Psoas muscle (tissue), 7 donors: ENCODE measurements at regions not wholly inside any gene's neighbourhood (a gene's known extent, or its start where the extent isn't known, plus 50 kb on each side); places are given as distances from the start of the nearest gene placed in this dataset.
"Not testable (repeated sequence)": the region's sequence is repeated elsewhere in the genome, so short reads cannot be mapped to it uniquely, and the experiment has no call there.

Experiments
- ATAC-seq, 4 donors: fragments of 200-7000 bp; cut with Tn5 transposase; one replicate each; pipeline ENCODE4 v1.9.1; 2020; ENCODE audit warnings: moderate library complexity in 3 of 4, mild to moderate bottlenecking in 2 of 4
- DNase-seq, 2 donors: peaks; one replicate each; pipeline ENCODE4 v3.0.0-alpha.2; 2020
- H3K27ac ChIP-seq: fragments of 200-600 bp; one replicate; pipeline ENCODE4 v1.8.0; 2022
- H3K27me3 ChIP-seq, 3 donors: fragments of 200-600 bp in 1 of 3; one replicate each; pipeline versions ENCODE4 v1.6.1 to v1.8.0; 2013 to 2022; ENCODE audit warnings: low read length in 2 of 3, mild to moderate bottlenecking in 2 of 3, moderate library complexity in 1 of 3; ENCODE audit not compliant: insufficient read depth in 3 of 3
- H3K36me3 ChIP-seq, 2 donors: fragments of 200-600 bp in 1 of 2; one replicate each; pipeline versions ENCODE4 v1.6.1 to v1.8.0; 2013 to 2022; ENCODE audit warnings: low read depth in 1 of 2, mild to moderate bottlenecking in 1 of 2, moderate library complexity in 1 of 2; ENCODE audit not compliant: insufficient read depth in 1 of 2
- H3K4me1 ChIP-seq: fragments of 200-600 bp; one replicate; pipeline ENCODE4 v1.8.0; 2022
- H3K4me3 ChIP-seq: fragments of 200-600 bp; one replicate; pipeline ENCODE4 v1.8.0; 2022; ENCODE audit warnings: mild to moderate bottlenecking
- H3K9me3 ChIP-seq: fragments of 200-600 bp; one replicate; pipeline ENCODE4 v1.8.0; 2022
- CTCF ChIP-seq: fragments of 200-600 bp; IDR thresholded peaks from one replicate; pipeline ENCODE4 v1.8.0; 2022; ENCODE audit warnings: antibody characterized with exemption
- WGBS, 3 donors: extraction: QIAGEN DNeasy Blood & Tissue Kit; methylation state at CpG; one replicate each; pipeline versions ENCODE4 v1.1.6 to v1.1.7; 2013; 5-methylcytosine and 5-hydroxymethylcytosine counted together
- intact Hi-C, 2 donors: fragments of 100-400 bp; cut with DNase I; formaldehyde crosslinking; loops; one replicate each; pipeline versions ENCODE4 v1.11.0 to v1.14.2; 2022
- donor health status: healthy with polysubstance abuse.
- donor health status: DM: no; HTN: no; CAD: no; lungs with moderate emphysema.
- donor health status: Bipolar disorder and iron deficiency.
- donor health status: healthy.
- donor health status: DM: yes; HTN: yes; CAD: no.
- donor health status: DM: no; HTN: no; CAD: no.
- donor health status: DM: yes; HTN: yes; CAD: no.

- Histone ChIP-seq H3K9me3 (no peaks in the 10 kb centered on the region), H3K27ac (no peak overlapping the region), H3K4me3 (no peak overlapping the region), H3K27me3 (no peaks in the 10 kb centered on the region), H3K36me3 (no peaks in the 10 kb centered on the region), H3K4me1 (peaks cover 11% of the 10 kb centered on the region)
- ATAC-seq = no peak
- 39 to 54% (median 44%) methylated on average over 3 of the region's 3 CpGs for WGBS, 3 donors
- TF ChIP-seq CTCF = no peak
- DNase-seq = no peak
- intact Hi-C loops = no loop called here
Measured at GRCh38 chr6:113679051-113679450, 178.1 kb upstream of the MARCKS start.

DNA sequence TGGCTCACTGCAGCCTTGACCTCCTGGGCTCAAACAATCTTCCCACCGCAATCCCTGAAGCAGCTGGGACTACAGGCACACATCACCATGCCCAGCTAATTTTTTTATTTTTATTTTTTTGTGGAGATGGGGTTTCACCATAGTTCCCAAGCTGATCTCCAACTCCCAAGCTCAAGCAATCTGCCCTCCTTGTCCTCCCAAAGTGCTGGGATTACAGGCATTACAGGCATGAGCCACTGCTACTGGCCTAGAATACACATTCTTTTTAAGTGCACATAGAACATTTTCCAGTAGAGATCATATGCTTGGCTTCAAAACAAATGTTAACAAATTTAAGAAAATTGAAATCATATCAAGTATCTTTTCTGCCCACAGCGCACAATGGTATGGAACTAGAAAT, 176.8 kb upstream of the MARCKS start:
- no peak overlapping the region for H3K27ac ChIP-seq
- WGBS, 3 donors = 67 to 82% (median 76%) methylated on average over 2 of the region's 2 CpGs
- no peaks in the 10 kb centered on the region for H3K36me3 ChIP-seq
- peaks cover 11% of the 10 kb centered on the region for H3K4me1 ChIP-seq
- ATAC-seq = no peak
- no peak for DNase-seq
- no peaks in the 10 kb centered on the region for H3K27me3 ChIP-seq
- intact Hi-C loops = no loop called here
- no peak for TF ChIP-seq CTCF
- H3K9me3 ChIP-seq = no peaks in the 10 kb centered on the region
- no peak overlapping the region for H3K4me3 ChIP-seq

- Histone ChIP-seq H3K4me1 (no peaks in the 10 kb centered on the region), H3K36me3 (no peaks in the 10 kb centered on the region), H3K9me3 (no peaks in the 10 kb centered on the region), H3K4me3 (no peak overlapping the region), H3K27ac (no peak overlapping the region), H3K27me3 (no peaks in the 10 kb centered on the region)
- TF ChIP-seq CTCF = no peak
- WGBS, 3 donors = 85 to 92% (median 87%) methylated on average over 3 of the region's 3 CpGs
- ATAC-seq (no peak), DNase-seq (no peak)
- intact Hi-C loops = no loop called here
Measured at GRCh38 chr6:113683968-113684367, 173.2 kb upstream of the MARCKS start.

DNA sequence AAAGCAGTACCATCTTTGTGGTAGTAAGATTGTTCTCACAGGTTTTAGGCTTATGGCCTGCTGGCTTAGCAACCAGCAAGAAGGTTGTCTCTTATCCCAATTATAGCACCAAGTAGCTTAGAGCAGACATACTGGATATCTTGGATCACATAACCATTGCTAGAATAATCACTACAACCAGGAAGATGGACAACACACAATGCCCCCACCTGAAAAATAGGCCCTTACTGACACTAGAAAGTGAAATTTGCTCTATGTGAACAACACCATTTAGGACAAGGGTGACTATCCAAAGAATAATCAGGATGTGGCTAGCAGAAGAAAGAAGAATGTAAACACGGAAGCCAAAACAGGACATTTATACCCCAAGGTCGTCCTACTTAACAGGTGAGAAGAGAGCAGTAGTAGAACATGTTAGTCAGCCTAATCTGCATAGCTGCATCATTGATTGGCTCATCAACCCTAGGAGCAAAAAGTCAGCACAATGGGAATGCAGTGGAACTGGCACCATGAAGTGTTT, 172.7 kb upstream of the MARCKS start:
- no peaks in the 10 kb centered on the region for H3K27me3 ChIP-seq
- intact Hi-C loops = no loop called here
- H3K4me3 ChIP-seq = no peak overlapping the region
- DNase-seq (no peak), ATAC-seq (no peak)
- no peaks in the 10 kb centered on the region for H3K36me3 ChIP-seq
- no peaks in the 10 kb centered on the region for H3K9me3 ChIP-seq
- no peak overlapping the region for H3K27ac ChIP-seq
- no peaks in the 10 kb centered on the region for H3K4me1 ChIP-seq
- TF ChIP-seq CTCF = no peak
- 57 to 70% (median 68%) methylated on average over 2 of the region's 2 CpGs for WGBS, 3 donors

DNA sequence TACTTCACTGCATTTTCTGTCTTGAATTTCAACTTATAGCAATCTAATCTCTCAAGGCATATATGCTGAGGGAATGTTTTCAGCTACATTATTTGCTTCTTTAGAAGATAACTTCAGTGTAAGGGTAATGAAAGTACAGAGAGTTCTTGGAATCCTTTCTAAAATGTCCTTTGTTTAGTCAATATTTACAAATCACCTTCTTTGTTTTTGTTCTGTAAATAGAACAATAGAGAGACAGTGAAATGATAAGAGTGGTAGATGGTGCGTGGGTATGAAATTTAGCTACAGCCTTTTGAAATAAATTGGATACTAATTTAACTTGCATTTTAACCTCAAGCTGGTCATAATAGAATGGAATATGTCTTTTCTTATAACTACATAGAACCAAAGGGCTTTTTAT, 171.1 kb upstream of the MARCKS start:
- H3K27me3 ChIP-seq = no peaks in the 10 kb centered on the region
- H3K36me3 ChIP-seq = no peaks in the 10 kb centered on the region
- TF ChIP-seq CTCF = no peak
- intact Hi-C loops = no loop called here
- ATAC-seq = no peak
- H3K4me3 ChIP-seq = no peak overlapping the region
- no peaks in the 10 kb centered on the region for H3K4me1 ChIP-seq
- no peaks in the 10 kb centered on the region for H3K9me3 ChIP-seq
- DNase-seq = no peak
- H3K27ac ChIP-seq = no peak overlapping the region
- 94 to 97% (median 94%) methylated on average over 1 of the region's 1 CpG for WGBS, 3 donors

GRCh38 chr6:113689620-113690019, 167.5 kb upstream of the MARCKS start:
- H3K27ac ChIP-seq, H3K27me3 ChIP-seq, intact Hi-C loops, H3K9me3 ChIP-seq, ATAC-seq, H3K36me3 ChIP-seq, H3K4me3 ChIP-seq, DNase-seq, H3K4me1 ChIP-seq: not testable (repeated sequence)
- WGBS, 3 donors = 96 to 99% (median 96%) methylated on average over 4 of the region's 4 CpGs
